Peyer's patch (tissue), 4 donors: ENCODE measurements at regions not wholly inside any gene's neighbourhood (a gene's known extent, or its start where the extent isn't known, plus 50 kb on each side); places are given as distances from the start of the nearest gene placed in this dataset.

ENCODE experiments used
- DNase-seq, 3 donors: peaks; one replicate each; pipeline ENCODE4 v3.0.0-alpha.2; 2017 to 2019
- H3K27ac ChIP-seq, 4 donors: fragments of 200-600 bp; sonication (generic); one replicate each; pipeline ENCODE4 v1.5.1; 2016 to 2019
- H3K27me3 ChIP-seq, 2 donors: fragments of 200-600 bp; sonication (generic); one replicate each; pipeline ENCODE4 v1.5.1; 2019
- H3K36me3 ChIP-seq, 3 donors: fragments of 200-600 bp; sonication (generic); one replicate each; pipeline ENCODE4 v1.5.1; 2016 to 2019
- H3K4me1 ChIP-seq, 4 donors: fragments of 200-600 bp; sonication (generic); one replicate each; pipeline ENCODE4 v1.5.1; 2016 to 2019
- H3K4me3 ChIP-seq, 4 donors: fragments of 200-600 bp; sonication (generic); 1 replicate in 3 of 4; 2 replicates in 1 of 4; pipeline ENCODE4 v1.5.1; 2016 to 2019; ENCODE audit warnings: mild to moderate bottlenecking in 1 of 4
- H3K9me3 ChIP-seq, 4 donors: fragments of 200-600 bp; sonication (generic); one replicate each; pipeline ENCODE4 v1.5.1; 2016 to 2019; ENCODE audit warnings: mild to moderate bottlenecking in 1 of 4
- CTCF ChIP-seq, 6 experiments: fragments of 450-650 bp in 4 of 6; fragments of 200-600 bp in 2 of 6; sonication (generic) in 1 of 6; IDR thresholded peaks; one replicate each; pipeline ENCODE4 v1.5.1; 2017 to 2019; ENCODE audit warnings: antibody characterized with exemption in 6 of 6, mild to moderate bottlenecking in 3 of 6, moderate library complexity in 1 of 6
- POLR2A ChIP-seq, 2 donors: fragments of 450-650 bp; IDR thresholded peaks; one replicate each; pipeline ENCODE4 v1.5.1; 2017; ENCODE audit warnings: antibody characterized with exemption in 2 of 2, mild to moderate bottlenecking in 2 of 2, moderate library complexity in 2 of 2

DNA sequence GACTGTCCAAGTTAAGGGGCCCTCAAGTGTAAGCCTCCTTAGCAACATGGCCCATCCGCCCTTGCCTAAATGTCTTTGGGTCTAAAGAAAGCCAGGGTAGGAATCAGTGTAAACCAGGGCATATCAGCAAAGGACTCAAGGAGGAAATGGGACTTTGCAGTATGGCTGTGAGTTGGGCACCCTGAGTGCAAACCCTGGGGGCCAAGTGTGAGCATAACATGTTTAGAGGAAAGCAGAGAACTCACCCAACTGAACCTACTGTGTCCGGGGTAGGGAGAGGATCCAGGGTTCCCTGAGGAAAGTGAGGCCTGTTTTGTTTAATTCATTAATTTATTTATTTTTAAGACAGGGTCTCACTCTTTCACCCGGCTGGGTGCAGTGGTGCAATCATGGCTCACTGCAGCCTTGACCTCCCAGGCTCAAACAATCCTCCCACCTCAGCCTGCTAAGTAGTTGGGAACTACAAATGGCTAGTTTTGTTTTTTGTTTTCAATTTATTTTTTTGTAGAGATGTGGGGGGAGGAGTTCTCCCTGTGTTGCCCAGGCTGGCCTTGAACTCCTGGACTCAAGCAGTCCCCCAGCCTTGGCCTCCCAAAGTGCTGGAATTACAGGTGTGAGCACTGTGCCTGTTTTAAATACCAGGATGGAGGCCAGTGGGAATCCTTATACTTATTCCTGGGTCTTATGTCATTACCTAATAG is 51.0 kb upstream of the ACTR3 start:
- Histone ChIP-seq H3K27ac (no peak overlapping the region), H3K27me3 (no peaks in the 10 kb centered on the region), H3K9me3 (no peaks in the 10 kb centered on the region), H3K4me1 (no peaks in the 10 kb centered on the region), H3K36me3 (no peaks in the 10 kb centered on the region), H3K4me3 (no peak overlapping the region)
- no peak for DNase-seq
- TF ChIP-seq CTCF (IDR thresholded peaks at IDR 0.05) (no peak), POLR2A (IDR thresholded peaks at IDR 0.05) (no peak)

- no peaks in the 10 kb centered on the region for H3K36me3 ChIP-seq
- no peak for TF ChIP-seq POLR2A (IDR thresholded peaks at IDR 0.05)
- no peak for TF ChIP-seq CTCF (IDR thresholded peaks at IDR 0.05)
- H3K27me3 ChIP-seq: no peaks in the 10 kb centered on the region
- H3K9me3 ChIP-seq: no peaks in the 10 kb centered on the region
- no peak overlapping the region for H3K27ac ChIP-seq
- H3K4me1 ChIP-seq: no peaks in the 10 kb centered on the region
- no peak overlapping the region for H3K4me3 ChIP-seq
- DNase-seq: no peak
These were observed 51.6 kb upstream of the ACTR3 start for GRCh38 chr2:113838277-113838676.

GRCh38 chr2:113834051-113834730 is 55.7 kb upstream of the ACTR3 start:
- H3K4me1 ChIP-seq: no peaks in the 10 kb centered on the region
- TF ChIP-seq POLR2A (IDR thresholded peaks at IDR 0.05) (no peak), CTCF (IDR thresholded peaks at IDR 0.05) (no peak)
- H3K4me3 ChIP-seq: no peak overlapping the region
- no peaks in the 10 kb centered on the region for H3K9me3 ChIP-seq
- H3K27ac ChIP-seq: no peak overlapping the region
- DNase-seq: no peak
- H3K27me3 ChIP-seq: no peaks in the 10 kb centered on the region
- H3K36me3 ChIP-seq: no peaks in the 10 kb centered on the region

DNA sequence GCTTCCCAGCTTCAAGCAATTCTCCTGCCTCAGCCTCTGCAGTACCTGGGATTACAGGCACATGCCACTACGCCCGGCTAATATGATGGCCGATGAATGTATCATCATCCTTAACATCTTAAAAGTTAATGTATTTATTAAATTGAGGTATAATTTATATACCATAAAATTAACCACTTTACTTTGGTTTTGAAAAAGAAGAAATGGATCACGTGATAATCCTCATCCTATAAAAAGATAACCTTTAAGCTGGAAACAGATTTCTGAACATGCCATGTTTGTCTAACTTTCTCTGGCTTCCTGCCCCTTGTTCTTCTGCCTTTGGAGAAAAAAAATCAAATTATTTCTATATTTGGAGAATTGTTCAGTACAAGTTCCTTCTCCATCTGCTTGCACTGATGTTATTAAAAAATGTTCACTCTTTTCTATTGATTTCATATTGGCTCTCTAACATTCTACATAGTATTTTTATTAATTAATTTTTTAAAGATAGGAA is 57.0 kb upstream of the ACTR3 start:
- Histone ChIP-seq H3K4me3 (no peak overlapping the region), H3K36me3 (no peaks in the 10 kb centered on the region), H3K9me3 (no peaks in the 10 kb centered on the region), H3K27ac (no peak overlapping the region), H3K4me1 (no peaks in the 10 kb centered on the region), H3K27me3 (no peaks in the 10 kb centered on the region)
- DNase-seq: no peak
- no peak for TF ChIP-seq POLR2A (IDR thresholded peaks at IDR 0.05)
- TF ChIP-seq CTCF (IDR thresholded peaks at IDR 0.05): no peak

DNA sequence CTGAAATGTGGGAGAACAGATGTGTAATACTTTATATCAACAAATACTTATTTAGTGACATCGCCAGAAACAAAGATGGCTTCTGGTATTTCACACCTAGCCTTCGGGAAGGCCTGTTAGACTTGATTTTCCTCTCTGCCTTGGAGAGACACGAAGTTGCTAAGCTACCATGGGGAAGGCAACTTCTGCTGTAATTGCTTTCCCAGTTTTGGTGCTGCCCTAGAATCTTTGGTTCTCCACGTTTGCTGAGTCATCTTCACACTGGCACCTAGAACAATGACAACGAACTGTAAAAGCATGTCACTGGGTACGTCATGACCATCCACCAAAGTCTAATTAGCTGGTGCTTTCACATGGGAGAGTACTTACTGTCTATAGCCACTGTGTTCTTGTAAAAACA is 58.7 kb upstream of the ACTR3 start:
- DNase-seq: no peak
- TF ChIP-seq CTCF (IDR thresholded peaks at IDR 0.05) (no peak), POLR2A (IDR thresholded peaks at IDR 0.05) (no peak)
- Histone ChIP-seq H3K4me1 (no peaks in the 10 kb centered on the region), H3K27ac (no peak overlapping the region), H3K4me3 (no peak overlapping the region), H3K9me3 (no peaks in the 10 kb centered on the region), H3K27me3 (no peaks in the 10 kb centered on the region), H3K36me3 (no peaks in the 10 kb centered on the region)
